Stromal cell of bone marrow (primary cell): ENCODE measurements at regions not wholly inside any gene's neighbourhood (a gene's known extent, or its start where the extent isn't known, plus 50 kb on each side); places are given as distances from the start of the nearest gene placed in this dataset.

ENCODE experiments used
- DNase-seq: peaks from one replicate; pipeline ENCODE4 v3.0.0-alpha.2; 2012; ENCODE audit warnings: low read depth

DNA sequence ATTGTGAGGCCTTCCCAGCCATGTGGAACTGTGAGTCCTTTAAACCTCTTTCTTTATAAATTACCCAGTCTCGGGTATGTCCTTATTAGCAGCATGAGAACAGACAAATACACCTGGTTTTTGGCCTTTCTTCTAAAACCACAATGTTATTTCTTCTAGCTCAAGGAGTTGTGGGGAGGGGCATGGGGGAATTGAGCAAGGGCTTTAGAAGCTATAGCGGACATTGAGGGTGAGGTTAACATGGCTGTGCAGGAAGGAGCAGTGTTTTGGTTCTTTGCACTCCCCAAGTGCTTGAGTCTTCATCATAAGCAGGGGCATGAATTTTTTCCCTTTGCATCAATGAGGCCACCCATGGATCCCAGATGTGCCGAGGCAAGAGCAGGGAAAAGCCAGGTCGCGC lies 86.8 kb downstream of the SPRING1 start:
- DNase-seq: no peak

DNA sequence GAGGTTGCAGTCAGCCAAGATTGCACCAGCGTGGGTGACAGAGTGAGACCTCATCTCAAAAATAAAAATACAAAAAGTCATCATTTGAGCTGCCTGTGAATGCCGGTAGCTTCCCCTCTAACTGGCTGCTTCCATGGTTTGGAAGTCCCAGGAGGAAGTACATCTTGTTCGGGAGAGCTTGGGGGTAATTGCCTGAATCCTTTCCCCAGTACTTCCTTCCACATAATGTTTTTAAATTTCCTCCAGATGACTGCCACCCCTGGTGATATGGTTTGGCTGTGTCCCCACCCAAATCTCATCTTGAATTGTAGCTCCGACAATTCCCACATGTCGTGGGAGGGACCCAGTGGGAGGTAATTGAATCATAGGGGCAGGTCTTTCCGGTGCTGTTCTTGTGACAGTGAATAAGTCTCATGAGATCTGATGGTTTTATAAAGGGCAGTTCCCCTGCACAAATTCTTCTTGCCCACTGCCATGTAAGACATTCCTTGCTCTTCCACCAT lies 87.2 kb downstream of the SPRING1 start:
- no peak for DNase-seq

DNA sequence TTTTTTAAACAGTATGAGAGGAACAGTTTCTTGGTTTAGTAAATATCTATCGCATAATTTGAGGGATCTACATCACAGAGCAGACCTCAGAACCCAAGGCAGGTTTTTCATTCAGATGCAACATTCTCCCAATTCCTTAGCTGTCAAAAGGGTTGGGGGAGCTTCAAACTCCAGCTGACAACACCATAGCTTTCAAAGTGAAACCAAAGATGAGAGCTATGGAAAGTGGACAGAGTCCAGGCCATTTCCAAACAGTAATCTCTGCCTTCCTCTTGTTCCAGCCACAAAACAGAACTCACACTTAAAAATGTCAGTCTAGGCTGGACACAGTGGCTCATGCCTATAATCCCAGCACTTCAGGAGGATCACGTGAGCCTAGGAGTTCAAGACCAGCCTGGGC lies 87.8 kb downstream of the SPRING1 start:
- DNase-seq: no peak

DNA sequence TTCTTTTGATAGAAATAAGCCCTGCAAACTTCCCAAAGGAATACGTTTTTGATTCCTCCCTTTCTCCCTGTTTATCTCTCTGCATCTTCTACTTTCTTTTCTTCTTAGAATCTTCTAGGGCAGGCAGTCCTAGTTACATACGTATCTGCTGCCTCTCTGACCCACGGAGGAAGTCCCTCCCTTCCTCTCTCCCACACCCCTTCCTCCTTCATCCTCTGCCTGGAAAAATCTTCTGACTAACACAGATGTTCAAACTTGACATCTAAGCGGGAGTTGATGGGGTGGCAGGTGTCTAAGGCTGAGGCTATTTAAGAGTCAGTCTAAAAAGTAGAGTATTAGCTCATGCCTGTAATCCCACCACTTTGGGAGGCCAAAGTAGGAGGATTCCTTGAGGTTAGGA lies 88.6 kb downstream of the MAP1LC3B2 start:
- no peak for DNase-seq

DNA sequence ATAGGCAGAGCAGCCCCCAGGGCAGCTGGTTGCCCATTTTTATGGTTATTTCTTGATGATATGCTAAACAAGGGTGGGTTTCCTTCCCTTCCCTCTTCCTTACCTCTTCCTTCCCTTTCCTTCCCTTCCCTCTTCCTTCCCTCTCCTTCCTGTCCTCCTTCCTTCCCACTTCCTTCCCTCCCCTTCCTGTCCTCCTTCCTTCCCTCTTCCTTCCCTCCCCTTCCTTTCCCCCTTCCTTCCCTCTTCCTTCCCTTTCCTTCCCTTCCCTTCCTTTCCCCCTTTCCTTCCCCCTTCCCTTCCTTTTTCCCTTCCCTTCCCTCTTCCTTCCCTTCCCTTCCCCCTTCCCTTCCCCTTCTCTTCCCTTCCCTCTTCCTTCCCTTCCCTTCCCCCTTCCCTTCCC lies 87.7 kb downstream of the MAP1LC3B2 start:
- DNase-seq: no peak

DNA sequence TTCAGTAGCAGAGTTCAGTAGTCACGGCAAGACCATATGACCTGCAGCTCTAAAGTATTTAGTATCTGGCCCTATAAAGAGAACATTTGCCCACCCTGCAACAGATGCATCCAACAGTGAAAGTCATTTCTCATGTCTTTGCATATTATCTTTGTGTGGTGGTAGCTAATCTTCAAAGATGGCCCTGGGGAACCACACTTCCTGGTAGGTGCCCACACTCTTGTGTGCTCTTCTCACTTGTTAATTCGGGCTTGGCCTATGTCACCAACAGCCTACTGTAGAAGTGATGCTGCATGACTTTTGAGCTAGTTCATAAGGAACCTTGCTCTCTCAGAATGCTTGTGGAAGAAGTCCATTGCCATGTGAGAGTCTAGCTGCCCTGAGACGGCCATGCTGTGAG lies 85.6 kb downstream of the MAP1LC3B2 start:
- DNase-seq: no peak

DNA sequence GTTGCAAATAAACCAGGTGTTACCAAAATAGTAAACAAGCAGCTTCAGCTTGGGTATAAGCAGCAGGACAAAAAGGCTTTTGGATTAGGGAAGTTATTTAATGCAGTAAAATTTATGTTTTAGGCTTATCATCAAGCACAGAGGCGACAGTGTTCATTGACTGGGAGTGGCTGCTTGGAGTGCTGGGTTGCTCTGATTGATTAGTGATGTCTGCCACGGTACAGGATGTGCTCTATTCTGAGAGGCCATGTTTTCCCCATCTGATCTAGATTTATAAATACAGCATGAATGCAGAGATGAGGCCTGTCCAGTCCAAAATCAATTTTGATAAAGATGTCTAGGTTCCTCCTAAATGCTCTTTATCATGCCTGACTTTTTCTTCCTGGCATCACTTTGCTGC lies 83.5 kb downstream of the MAP1LC3B2 start:
- no peak for DNase-seq

DNA sequence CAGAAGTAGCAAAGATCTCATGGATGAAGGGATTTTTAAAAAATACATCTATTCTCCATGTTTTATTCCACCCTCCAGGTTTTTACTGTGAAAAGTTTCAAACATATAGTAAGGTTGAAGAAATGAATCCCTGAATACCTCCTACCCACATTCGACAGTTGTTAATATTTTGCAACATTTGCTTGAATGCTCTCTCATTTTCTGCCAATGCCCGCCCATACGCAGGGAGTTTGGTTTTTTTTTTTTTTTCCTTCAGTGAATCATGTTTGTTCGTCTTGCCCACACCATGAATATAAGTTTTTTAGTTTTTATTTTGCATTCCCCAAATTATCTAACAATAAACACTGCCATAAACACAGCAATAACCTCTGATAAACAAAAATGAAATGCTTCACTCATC lies 82.9 kb downstream of the MAP1LC3B2 start:
- DNase-seq: no peak

DNA sequence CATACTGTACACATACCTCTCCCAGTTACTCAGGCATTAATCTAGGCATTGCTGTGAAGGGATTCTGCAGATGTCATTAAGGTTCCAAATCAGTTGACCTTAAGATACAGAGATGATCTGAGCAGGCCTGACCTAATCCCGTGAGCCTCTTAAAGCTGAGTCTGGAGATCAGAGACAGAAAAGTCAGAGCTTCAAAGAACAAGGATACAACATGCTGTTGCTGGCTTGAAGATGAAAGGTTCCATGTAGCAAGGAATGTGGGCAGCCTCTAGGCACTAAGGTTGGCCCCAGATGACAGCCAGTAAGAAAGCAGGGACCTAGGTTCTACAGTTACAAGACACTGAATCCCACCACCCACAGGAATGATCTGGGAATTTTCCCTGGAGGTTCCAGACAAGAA lies 81.1 kb downstream of the MAP1LC3B2 start:
- DNase-seq: no peak

DNA sequence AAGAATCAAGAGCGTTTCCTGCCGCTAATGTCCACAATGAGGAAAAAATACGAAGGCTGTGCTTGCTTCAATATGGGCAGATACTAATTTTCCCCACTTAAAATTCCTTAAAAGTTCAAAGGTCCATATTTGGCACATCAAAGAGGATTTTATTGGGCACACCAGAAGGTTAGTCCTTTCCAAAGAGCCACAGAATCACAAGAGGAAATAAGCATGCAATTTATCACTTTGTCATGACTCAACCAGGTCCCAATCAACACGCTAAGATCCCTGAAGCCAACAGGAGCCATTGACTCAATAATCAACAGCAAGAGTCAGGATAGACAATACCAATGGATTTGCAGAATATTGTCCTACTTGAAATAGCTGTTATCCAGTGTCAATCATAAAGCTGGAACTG lies 80.6 kb downstream of the MAP1LC3B2 start:
- DNase-seq: no peak

DNA sequence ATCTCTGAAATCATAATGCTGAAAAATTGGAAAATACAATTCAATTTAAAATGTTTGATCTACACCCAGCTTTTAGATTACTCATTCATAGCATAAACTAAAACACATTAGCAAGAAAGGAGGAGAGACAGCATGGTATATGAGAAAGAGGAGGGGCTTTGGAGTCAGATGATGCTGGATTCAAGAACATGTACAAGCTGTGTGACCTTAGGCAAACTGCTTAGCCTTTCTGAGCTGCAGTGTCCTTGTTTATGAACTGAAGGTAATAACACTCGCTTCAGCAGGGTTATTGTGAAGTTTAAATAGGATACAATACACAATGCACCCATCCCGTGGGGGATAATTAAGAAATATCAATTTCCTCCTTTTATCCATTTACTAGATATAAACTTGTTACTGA lies 79.2 kb downstream of the MAP1LC3B2 start:
- no peak for DNase-seq

DNA sequence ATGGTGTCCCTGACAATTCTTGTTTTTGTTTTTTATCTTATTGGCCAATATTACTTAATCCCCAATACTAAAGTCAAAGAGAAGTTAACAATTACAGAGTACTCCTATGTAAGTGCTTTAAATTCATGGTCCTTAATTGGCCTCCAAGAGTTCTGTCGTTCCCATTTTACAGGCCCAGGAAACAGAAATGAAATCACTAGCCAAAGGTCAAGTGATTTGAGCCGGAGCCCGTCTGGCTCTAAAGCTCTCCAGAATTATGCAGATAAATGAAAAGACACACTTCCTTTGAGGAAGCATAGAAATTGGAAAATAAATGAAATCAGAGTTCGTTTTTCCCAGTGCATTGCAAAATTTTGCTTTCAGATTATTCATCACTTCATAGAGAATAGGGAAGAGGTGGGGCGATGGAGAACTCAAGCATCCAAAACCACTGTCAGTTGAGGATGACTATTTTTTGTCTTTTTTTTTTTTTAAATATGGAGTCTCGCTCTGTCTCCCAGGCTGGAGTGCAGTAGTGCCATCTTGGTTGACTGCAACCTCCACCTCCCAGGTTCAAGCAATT lies 78.5 kb downstream of the MAP1LC3B2 start:
- no peak for DNase-seq

DNA sequence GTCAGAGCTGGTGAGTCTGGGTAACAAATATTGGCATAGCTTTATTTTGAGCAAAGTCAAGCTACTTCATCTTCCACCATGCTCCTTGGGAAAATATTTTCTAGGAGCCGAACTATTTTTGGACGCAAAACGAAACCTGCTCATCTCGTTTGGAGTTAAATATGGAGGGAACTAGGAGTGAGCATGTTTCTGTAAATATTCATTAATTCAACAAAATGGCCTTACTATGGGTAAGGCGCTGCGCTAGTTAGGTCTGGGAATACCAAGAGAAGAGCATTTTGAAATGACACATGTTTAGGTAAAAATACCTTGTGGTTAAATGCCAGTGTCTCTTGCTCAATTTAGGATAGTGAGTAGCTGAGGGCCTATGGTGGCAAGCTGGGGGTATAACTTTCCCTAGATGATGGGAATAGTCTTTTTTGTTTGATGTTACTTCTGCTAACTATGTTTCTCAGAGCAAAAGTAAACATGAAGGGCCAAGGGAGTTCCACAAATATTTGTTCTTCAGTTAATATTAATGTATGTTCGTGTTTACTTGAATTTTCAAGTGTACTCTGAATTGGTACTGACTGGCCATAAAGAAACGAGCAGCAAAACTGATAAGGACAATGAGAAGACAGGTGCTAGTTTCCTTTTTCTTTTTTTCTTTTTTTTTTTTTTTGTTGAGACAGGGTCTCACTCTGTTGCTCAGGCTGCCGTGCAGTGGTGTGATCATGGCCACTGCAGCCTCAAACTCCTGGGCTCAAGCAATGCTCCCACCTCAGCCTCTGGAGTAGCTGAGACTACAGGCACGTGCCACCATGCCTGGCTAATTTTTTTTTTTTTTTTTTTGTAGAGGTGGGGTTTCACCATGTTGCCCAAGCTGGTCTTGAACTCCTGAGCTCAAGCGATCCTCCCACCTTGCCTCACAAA lies 77.7 kb downstream of the MAP1LC3B2 start:
- no peak for DNase-seq

DNA sequence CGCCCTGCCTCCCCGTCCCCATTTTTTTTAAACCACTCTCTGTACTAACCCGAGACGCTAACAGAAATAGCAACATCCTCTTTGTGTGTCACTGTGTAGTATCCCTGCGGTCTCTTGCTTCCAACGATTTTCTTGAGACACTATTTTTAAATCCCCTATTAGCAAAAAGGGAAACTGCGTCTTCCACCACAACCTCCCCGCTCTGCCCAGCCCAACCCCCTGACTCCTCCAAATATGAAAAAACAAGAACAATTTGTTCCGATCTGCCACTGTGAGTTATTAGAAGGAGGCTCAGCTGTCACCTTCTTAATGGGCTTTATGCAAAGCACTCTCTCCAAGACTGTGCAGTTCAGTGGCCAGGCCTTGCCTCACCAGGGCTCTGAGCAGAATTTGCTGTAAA lies 76.3 kb downstream of the MAP1LC3B2 start:
- no peak for DNase-seq

DNA sequence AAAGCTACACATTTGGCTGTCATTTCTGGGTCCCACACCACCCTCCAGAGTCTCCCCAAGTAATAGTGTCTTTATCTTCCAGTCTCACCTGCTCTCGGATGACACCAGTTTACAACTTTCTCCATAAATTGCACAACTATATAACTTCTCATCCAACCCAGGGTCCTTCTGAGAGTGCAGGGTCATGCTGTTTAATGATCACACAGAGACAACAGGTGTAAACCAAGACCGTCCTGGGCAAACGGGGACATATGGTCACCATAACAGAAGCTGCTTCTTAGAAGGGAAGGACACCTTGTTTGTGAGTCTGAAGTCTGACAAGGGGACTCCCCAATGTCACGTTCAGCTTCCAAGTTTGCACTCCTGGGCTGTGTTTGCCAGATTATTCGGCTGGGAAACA lies 74.3 kb downstream of the MAP1LC3B2 start:
- DNase-seq: no peak

DNA sequence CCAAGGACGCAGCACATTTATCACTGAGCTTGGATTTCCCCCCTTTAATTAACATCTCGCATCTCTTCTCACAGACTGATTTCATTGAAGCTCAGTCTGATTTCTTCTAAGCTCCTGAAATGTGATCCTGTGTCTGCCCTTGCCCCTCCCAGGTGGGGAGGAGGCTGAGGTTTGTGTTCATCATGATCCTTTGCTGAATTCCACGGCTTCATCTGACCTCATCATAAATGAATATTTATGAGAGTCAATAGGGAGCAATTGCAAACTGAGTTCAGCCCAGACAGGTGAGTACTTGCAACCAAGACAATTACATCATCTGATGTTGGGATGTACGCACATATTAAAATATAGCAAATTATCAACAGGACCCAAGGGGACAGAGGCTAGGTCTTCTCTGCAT lies 72.4 kb downstream of the MAP1LC3B2 start:
- no peak for DNase-seq

DNA sequence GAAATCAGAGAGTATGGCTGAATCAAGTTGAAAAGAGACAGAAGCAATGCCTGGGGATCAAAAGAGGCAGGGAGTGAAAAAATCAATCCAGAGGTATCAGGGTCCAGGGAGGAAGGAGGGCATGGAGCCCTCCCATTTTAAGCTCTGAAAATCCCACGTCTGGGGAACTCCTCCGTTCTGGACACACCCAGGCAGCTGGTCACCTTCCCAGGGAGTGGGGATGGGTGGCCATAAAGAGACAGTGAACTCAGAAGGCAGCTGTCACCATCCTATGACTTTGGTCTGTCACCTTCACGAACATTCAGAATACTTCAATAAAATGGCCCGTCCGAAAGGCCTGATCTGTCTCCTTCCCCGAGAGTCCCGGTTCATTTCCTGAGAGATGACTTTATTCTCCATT lies 71.6 kb downstream of the MAP1LC3B2 start:
- no peak for DNase-seq

DNA sequence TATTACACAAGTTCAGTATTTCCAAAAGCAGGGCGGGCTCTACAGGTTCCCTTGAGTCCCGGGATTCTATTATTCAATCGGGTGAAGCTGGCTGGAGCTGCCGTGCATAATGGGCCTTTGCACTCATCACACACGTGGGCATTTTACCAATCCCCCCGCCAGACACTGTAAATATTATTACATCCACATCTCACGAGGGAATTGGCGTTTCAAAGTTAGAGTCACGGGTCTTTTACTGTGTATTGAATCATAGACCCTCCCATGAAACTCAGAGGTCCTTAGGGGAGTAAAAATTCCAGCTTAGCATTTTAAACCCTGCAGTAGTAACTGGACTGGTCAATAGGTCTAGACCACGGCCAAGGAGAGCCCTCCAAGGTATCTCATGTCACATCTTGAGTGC lies 70.3 kb downstream of the MAP1LC3B2 start:
- peak; percentile 93 for DNase-seq

DNA sequence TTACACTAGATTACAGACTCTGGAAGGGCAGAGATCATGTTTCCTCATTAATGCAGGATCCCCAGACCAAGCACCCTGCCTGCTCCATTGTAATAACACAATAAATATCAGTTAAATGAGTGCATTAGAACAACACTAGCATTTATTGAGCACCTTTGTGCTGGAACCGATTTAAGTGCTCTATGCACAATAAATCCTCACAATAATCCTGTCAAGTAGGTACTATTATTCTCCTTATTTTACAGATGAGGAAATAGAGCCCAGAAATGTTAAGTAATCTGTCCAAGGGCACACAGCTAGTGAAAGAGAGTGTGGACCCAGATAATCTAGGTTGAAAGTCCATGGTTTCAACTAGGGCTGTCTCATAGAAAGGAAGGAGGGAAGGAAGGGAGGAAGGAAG lies 69.8 kb downstream of the MAP1LC3B2 start:
- no peak for DNase-seq

DNA sequence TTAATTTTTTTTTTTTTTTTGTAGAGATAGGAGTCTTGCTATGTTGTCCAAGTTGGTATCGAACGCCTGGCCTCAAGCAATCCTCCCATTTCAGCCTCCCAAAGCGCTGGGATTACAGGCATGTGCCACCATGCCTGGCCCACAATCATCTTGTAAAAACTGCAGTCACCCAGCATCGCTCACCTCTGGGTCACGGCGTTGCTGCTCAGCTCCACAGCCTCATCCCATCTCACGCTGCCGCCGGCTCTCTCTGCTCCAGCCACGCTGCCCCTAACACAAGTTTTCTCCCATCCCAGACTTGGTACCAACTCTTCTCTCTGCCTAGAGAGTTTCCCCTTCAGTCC lies 69.2 kb downstream of the MAP1LC3B2 start:
- no peak for DNase-seq
